GM21529 (cell line): ENCODE measurements at regions not wholly inside any gene's neighbourhood (a gene's known extent, or its start where the extent isn't known, plus 50 kb on each side); places are given as distances from the start of the nearest gene placed in this dataset.

ENCODE experiments used
- ATAC-seq: cut with Tn5 transposase; IDR thresholded peaks from one replicate; pipeline ENCODE4 v1.9.1; 2021; ENCODE audit not compliant: unreplicated experiment

DNA sequence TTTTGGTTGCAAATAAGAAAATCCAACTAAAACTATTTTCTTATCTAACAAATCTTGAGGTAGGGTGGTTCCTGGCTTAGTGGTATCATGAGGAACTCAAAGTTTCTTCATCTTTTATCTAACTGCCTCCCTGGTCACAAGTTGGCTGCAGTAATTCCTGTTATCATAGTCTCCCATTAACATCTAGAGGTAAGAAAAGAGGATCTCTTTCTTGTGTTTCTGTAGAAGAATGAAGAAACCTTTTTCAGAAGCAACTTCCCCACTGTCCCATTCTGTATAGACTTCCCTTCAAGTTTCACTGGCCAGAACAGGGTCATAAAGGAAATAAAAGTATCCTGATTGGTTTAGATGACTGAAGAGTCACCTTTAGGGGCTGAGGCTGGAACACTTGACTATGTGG, 81.8 kb upstream of the ELL2 start:
- no peak for ATAC-seq

GRCh38 chr5:96037128-96037527, 75.5 kb upstream of the ELL2 start:
- ATAC-seq: no peak

DNA sequence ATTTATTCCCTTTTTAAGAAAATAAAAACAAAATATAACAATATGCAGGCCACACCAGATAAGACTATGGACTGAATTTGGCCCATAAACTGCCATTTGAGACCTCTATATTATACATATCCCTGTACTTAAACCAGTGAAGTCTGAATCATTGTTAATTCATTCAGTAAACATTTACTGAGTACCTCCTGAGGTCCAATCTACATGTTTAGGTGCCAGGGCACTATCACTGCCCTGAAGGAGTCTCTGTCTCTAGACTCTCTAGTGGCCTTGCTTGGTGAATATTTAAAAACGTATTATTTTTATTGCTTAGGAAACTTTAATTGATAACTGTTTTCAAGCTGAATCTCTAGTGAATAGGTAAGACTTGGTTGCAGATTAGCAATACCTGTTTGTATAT, 74.7 kb upstream of the ELL2 start:
- ATAC-seq: no peak

GRCh38 chr5:96035796-96036195, 74.1 kb upstream of the ELL2 start:
- ATAC-seq: no peak

DNA sequence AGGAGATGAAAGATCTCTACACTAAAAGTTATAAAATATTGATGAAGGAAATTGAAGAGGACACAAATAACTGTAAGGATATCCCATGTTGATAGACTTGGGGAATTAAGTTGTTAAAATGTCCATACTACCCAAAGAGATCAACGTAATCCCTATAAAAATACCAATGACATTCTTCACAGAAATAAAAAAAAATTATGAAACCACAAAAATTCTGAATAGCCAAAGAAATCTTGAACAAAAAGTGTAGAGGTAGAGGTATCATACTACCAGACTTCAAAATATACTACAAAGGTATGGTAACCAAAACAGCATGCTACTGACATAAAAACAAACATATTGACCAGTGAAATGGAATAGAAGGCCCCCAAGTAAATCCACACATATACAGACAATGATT, 71.5 kb upstream of the ELL2 start:
- ATAC-seq: no peak

DNA sequence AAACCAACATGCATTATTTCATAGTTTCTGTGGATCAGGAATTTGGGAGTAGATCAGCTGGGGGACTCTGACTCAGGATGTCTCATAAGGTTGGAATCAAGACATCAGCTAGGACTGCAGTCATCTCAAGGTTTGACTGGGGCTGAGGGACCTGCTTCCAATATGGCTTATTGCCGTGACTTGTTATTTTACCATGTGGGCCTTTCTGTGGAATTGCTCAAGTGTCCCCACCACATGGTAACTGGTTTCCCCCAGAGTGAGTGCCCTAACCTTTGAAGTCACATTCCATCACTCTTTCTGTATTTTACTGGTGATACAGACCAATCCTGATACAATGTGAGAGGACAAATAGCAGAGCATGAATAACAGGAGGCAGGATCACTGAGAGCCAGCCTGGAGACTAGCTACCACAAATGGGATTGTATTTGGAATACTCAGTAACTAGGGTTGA, 70.2 kb upstream of the ELL2 start:
- no peak for ATAC-seq

DNA sequence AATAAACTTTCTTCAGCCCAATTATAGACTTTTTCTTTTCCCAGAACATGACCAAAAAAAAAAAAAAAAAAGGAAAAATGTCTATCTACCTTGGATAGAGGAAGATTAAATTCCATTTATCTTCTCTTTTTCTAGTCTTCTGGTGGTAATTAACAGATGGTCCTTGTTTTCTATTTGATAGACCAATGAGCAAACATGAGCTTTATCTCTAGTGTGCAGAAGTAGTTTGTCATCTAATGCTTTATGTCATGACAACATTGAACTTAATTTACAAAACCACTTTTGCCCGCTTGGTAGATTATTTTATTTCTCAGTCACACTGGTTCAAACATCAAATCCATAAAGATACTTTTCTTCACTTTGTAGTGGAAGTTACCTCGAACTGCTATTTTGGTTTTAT, 69.5 kb upstream of the ELL2 start:
- no peak for ATAC-seq

DNA sequence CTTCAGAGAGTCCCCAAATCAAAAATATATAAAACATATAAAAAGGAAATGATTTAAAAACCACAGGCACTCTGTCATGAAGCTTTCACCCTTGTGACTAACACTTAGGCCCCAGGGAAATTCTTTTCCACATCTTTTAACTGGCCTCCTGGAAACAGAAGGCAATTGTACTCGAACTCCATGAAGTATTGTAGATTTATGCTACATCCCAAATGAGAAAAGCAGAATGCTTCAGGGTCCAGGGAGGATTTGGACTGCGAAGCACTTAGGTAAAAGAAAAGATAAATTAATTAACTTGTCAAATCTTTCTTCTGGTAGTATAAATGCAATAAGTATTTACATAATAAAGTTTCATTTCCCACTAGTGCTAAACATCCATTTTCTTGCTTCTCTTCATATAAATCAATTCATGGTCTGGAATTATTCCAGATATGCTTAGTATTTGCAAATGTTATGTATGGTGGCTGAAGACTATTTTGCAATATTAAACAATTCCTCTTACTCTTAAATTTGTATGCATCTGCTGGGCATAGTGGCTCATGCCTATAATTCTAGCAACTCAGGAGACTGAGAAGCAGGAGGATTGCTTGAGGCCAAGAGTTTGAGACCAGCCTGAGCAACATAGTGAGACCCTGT, 64.9 kb upstream of the ELL2 start:
- no peak for ATAC-seq

GRCh38 chr5:96024683-96025475, 63.2 kb upstream of the ELL2 start:
- ATAC-seq: no peak

- ATAC-seq: no peak
Observed at GRCh38 chr5:96023518-96023917, 61.9 kb upstream of the ELL2 start.

DNA sequence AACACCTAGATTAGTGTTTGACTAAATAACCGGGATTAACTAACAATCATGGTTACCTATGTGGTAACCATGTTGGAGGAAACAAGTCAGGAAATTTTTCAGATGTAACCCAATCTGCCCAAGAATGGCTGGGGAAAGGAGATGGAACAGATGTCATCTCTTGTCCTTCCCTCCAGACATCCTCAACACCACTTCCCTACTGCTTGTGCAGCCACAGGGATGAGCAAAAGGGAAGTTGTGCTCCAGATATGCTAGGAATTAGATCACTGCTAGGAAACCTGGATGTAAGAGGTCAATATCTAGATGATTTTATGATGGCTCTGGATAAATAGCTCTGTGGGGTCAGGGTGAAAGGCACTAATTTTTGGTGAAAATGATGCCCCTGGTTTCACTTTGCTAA, 61.3 kb upstream of the ELL2 start:
- no peak for ATAC-seq

DNA sequence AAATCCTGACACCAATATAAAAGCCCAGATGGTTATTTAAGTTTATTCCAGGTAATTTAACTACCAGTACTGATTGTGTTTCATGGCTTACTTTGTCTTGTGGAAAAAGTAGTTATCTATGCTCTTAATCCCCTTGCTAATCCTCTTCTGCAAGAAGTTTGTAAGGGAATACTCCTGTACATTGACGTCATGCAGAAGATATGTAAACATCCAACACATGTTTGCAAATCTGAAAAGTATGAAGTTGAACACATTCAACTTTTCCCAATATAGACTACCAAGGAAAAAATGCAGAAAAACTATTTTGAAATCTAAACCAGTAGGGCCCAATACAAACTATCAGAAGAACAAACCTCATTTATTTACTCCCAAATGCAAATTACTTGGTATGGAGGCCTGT, 56.3 kb upstream of the ELL2 start:
- no peak for ATAC-seq

DNA sequence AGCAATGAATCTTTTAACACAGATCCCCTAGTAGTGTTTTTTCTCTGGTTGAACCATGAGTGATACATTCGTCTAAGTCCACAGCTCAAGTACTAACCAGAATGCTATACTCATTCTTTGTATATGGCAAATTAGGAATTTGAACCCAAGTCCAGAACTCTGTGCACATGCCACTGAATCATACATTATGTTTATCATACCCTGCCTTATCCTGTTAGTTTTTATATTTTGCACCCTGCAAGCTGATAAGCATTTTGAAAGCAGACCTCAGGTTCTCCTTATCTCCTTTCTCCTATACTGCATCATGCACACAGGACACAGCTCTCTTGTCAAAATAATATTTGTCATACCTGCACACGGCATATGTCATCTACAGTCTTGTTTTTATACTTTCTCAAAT, 54.6 kb upstream of the ELL2 start:
- ATAC-seq: no peak

DNA sequence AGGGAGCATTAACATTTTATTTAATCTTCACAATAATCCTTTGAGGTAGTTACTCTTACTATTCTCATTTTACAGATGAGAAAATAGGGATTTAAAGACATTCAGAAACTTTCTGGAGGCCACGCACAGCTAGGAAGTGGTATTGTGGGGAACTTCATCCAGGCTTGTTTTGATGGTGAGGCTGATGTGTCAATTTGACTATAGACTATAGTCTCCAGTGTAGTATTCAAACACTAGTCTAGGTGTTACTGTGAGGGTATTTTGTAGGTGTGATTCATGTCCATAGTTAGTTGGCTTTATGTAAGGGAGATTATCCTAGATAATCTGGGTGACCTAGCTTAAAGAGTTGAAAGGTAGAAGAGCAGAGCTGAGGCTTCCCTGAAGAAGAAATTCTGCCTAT, 54.1 kb upstream of the ELL2 start:
- ATAC-seq: no peak

GRCh38 chr5:96014395-96014794, 52.7 kb upstream of the ELL2 start:
- ATAC-seq: no peak

DNA sequence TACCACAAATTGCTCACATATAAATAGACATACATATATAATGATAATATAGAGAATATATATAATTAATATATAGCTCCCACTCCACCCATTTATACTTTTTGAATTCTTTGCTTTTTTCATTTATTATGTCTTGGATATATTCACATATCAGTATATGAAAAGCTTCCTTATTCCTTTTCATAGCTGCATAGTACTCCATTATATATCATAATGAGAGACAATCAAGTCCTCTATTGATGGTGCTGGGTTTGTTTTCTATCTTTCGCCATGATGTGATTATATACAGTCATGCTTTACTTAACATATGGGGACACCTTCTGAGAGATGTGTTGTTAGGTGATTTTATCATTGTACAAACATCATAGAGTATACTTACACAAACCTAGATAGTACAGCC, 51.6 kb upstream of the ELL2 start:
- ATAC-seq: no peak

GRCh38 chr5:96012399-96012798, 50.7 kb upstream of the ELL2 start:
- no peak for ATAC-seq
